SK-N-SH (cell line): ENCODE measurements at regions not wholly inside any gene's neighbourhood (a gene's known extent, or its start where the extent isn't known, plus 50 kb on each side); places are given as distances from the start of the nearest gene placed in this dataset.

Source experiments
- CTCF ChIP-seq: fragments of 200-600 bp; sonication (generic); IDR thresholded peaks from 2 replicates; pipeline ENCODE4 v1.6.1; 2017; ENCODE audit warnings: antibody characterized with exemption, mild to moderate bottlenecking, moderate library complexity
- EZH2phosphoT487 ChIP-seq: fragments of 200-600 bp; sonication (generic); IDR thresholded peaks from 2 replicates; pipeline ENCODE4 v1.6.1; 2017; ENCODE audit warnings: low read depth, mixed run types, mild to moderate bottlenecking, antibody characterized with exemption, moderate library complexity, borderline replicate concordance
- MXI1 ChIP-seq: IDR thresholded peaks from 2 replicates; pipeline ENCODE4 v1.6.1; 2012; ENCODE audit warnings: mild to moderate bottlenecking, low read depth, low read length, improper control_type of control experiment
- NRF1 ChIP-seq: IDR thresholded peaks from 2 replicates; pipeline ENCODE4 v1.6.1; 2012; ENCODE audit warnings: low read depth, mild to moderate bottlenecking, low read length
- RAD21 ChIP-seq: IDR thresholded peaks from 2 replicates; pipeline ENCODE4 v1.6.1; 2012; ENCODE audit warnings: mild to moderate bottlenecking, low read length

GRCh38 chr4:142913461-142914030 lies 67.4 kb upstream of the INPP4B start:
- no peak for TF ChIP-seq CTCF
- TF ChIP-seq EZH2phosphoT487 = no peak
- TF ChIP-seq MXI1 = no peak
- no peak for TF ChIP-seq RAD21
- no peak for TF ChIP-seq NRF1
